Trophoblast cell (in vitro differentiated cells and primary cell): ENCODE measurements at regions not wholly inside any gene's neighbourhood (a gene's known extent, or its start where the extent isn't known, plus 50 kb on each side); places are given as distances from the start of the nearest gene placed in this dataset.
"Not testable (repeated sequence)": the region's sequence is repeated elsewhere in the genome, so short reads cannot be mapped to it uniquely, and the experiment has no call there.

Source experiments
- DNase-seq, 2 donors: peaks; one replicate each; pipeline ENCODE4 v3.0.0-alpha.2; 2016
- H2AFZ ChIP-seq: 2 replicates; pipeline ENCODE4 v1.6.1; 2013; ENCODE audit warnings: low read length, moderate library complexity, mild to moderate bottlenecking; ENCODE audit not compliant: insufficient read depth, poor library complexity
- H2AK5ac ChIP-seq: 2 replicates; pipeline ENCODE4 v1.6.1; 2013; ENCODE audit warnings: mild to moderate bottlenecking, low read length
- H2BK120ac ChIP-seq: 2 replicates; pipeline ENCODE4 v1.6.1; 2013; ENCODE audit warnings: low read length, mild to moderate bottlenecking, moderate library complexity; ENCODE audit not compliant: insufficient read depth, poor library complexity
- H2BK12ac ChIP-seq: 2 replicates; pipeline ENCODE4 v1.6.1; 2013; ENCODE audit warnings: mild to moderate bottlenecking, low read length, moderate library complexity
- H2BK5ac ChIP-seq: 2 replicates; pipeline ENCODE4 v1.6.1; 2013; ENCODE audit warnings: low read length, low read depth, moderate library complexity, mild to moderate bottlenecking; ENCODE audit not compliant: poor library complexity
- H3K14ac ChIP-seq: 2 replicates; pipeline ENCODE4 v1.6.1; 2013; ENCODE audit warnings: mild to moderate bottlenecking, low read length
- H3K18ac ChIP-seq: 2 replicates; pipeline ENCODE4 v1.6.1; 2013; ENCODE audit warnings: mild to moderate bottlenecking, low read length
- H3K23ac ChIP-seq: 2 replicates; pipeline ENCODE4 v1.6.1; 2013; ENCODE audit warnings: low read length
- H3K27ac ChIP-seq: 2 replicates; pipeline ENCODE4 v1.5.1; 2013; ENCODE audit warnings: low read depth, mild to moderate bottlenecking, inconsistent platforms, low read length, moderate library complexity
- H3K27me3 ChIP-seq: 2 replicates; pipeline ENCODE4 v1.6.1; 2013; ENCODE audit warnings: inconsistent platforms, mild to moderate bottlenecking, low read length, moderate library complexity; ENCODE audit not compliant: insufficient read depth
- H3K36me3 ChIP-seq, 2 experiments: 1 replicate in 1 of 2; 2 replicates in 1 of 2; pipeline ENCODE4 v1.6.1; 2013; ENCODE audit warnings: low read length in 2 of 2, mild to moderate bottlenecking in 2 of 2, moderate library complexity in 1 of 2; ENCODE audit not compliant: insufficient read depth in 2 of 2, control insufficient read depth in 1 of 2
- H3K4ac ChIP-seq: 2 replicates; pipeline ENCODE4 v1.6.1; 2013; ENCODE audit warnings: low read depth, mild to moderate bottlenecking, low read length, moderate library complexity
- H3K4me1 ChIP-seq, 2 experiments: 1 replicate in 1 of 2; 2 replicates in 1 of 2; pipeline ENCODE4 v1.6.1; 2013; ENCODE audit warnings: low read length in 2 of 2, mild to moderate bottlenecking in 2 of 2, moderate library complexity in 1 of 2; ENCODE audit not compliant: insufficient read depth in 2 of 2, control insufficient read depth in 1 of 2
- H3K4me2 ChIP-seq: 2 replicates; pipeline ENCODE4 v1.6.1; 2013; ENCODE audit warnings: inconsistent platforms, mild to moderate bottlenecking, low read length, moderate library complexity
- H3K4me3 ChIP-seq: 2 replicates; pipeline ENCODE4 v1.5.1; 2013; ENCODE audit warnings: mild to moderate bottlenecking, low read depth, low read length, inconsistent platforms
- H3K79me1 ChIP-seq: one replicate; pipeline ENCODE4 v1.6.1; 2013; ENCODE audit warnings: low read length
- H3K79me2 ChIP-seq: 2 replicates; pipeline ENCODE4 v1.6.1; 2013; ENCODE audit warnings: low read length, mild to moderate bottlenecking; ENCODE audit not compliant: control insufficient read depth, insufficient read depth, poor library complexity
- H3K9ac ChIP-seq: 2 replicates; pipeline ENCODE4 v1.6.1; 2013; ENCODE audit warnings: mild to moderate bottlenecking, low read length
- H3K9me3 ChIP-seq: 2 replicates; pipeline ENCODE4 v1.6.1; 2013; ENCODE audit warnings: low read depth, mild to moderate bottlenecking, control low read depth, inconsistent platforms, low read length; ENCODE audit not compliant: insufficient read depth
- H4K12ac ChIP-seq: 2 replicates; pipeline ENCODE4 v1.6.1; 2013; ENCODE audit warnings: low read depth, mild to moderate bottlenecking, low read length, moderate library complexity
- H4K8ac ChIP-seq: 2 replicates; pipeline ENCODE4 v1.6.1; 2013; ENCODE audit warnings: low read depth, mild to moderate bottlenecking, low read length, moderate library complexity
- H4K91ac ChIP-seq: one replicate; pipeline ENCODE4 v1.6.1; 2013; ENCODE audit warnings: low read depth, mild to moderate bottlenecking, low read length, moderate library complexity
- WGBS: extraction: QIAGEN DNeasy Blood & Tissue Kit; methylation state at CpG from one replicate; pipeline ENCODE4 v1.1.7; 2013; ENCODE audit warnings: missing lambda C conversion rate; ENCODE audit not compliant: insufficient read length, insufficient coverage; ENCODE audit errors: extremely low coverage; 5-methylcytosine and 5-hydroxymethylcytosine counted together

DNA sequence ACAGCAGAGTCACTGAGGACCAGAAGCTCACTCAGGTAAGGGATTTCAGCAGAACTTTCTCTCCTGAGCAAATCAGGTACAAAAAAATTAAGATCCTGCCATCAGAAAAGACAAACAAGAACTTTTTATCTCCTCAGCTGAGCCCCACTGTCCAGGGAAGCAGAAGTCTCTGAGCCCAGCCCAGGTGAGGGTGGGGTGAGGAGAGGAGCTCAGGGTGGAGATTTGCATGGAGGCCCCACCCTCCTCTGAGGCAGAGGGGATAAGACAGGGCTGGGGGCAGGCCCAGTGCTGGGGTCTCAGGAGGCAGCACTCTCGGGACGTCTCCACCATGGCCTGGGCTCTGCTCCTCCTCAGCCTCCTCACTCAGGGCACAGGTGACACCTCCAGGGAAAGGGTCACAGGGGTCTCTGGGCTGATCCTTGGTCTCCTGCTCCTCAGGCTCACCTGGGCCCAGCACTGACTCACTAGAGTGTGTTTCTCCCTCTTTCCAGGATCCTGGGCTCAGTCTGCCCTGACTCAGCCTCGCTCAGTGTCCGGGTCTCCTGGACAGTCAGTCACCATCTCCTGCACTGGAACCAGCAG lies 95.3 kb upstream of the IGLL5 start:
- not testable (repeated sequence) for H3K79me1 ChIP-seq
- no CpG with 5 or more reads among the region's 4 CpGs for WGBS

DNA sequence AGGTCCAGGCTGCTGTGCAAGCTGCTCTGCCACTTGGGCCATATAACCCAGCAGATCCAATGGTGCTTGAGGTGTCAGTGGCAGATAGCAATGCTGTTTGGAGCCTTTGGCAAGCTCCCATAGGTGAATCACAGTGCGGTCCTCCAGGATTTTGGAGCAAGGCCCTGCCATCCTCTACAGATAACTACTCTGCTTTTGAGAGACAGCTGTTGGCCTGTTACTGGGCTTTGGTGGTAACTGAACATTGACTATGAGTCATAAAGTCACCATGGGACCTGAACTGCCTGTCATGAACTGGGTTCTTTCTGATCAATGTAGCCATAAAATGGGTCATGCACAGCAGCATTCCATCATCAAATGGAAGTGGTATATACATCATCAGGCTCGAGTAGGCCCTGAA lies 92.0 kb upstream of the IGLL5 start:
- not testable (repeated sequence) for H3K27me3 ChIP-seq, H2BK12ac ChIP-seq, H3K79me1 ChIP-seq, H4K91ac ChIP-seq, H3K79me2 ChIP-seq, H3K4ac ChIP-seq, H3K36me3 ChIP-seq, H2AFZ ChIP-seq, H3K4me2 ChIP-seq, H3K18ac ChIP-seq, H3K23ac ChIP-seq, DNase-seq, H2AK5ac ChIP-seq, H3K14ac ChIP-seq, H4K8ac ChIP-seq, H3K27ac ChIP-seq, H3K4me3 ChIP-seq, H3K9me3 ChIP-seq, H2BK120ac ChIP-seq, H4K12ac ChIP-seq, H2BK5ac ChIP-seq, H3K9ac ChIP-seq
- H3K4me1 ChIP-seq: peaks cover 6 to 11% of the 10 kb centered on the region in 2 experiments
- WGBS: no CpG with 5 or more reads among the region's 2 CpGs

More for the DNA sequence above, 95.3 kb upstream of the IGLL5 start:
- not testable (repeated sequence) for H3K9ac ChIP-seq, H3K27me3 ChIP-seq, DNase-seq, H4K12ac ChIP-seq, H3K4me3 ChIP-seq, H3K27ac ChIP-seq, H2BK5ac ChIP-seq, H4K8ac ChIP-seq, H4K91ac ChIP-seq, H3K36me3 ChIP-seq, H3K9me3 ChIP-seq, H3K23ac ChIP-seq, H3K14ac ChIP-seq, H2BK12ac ChIP-seq, H2AK5ac ChIP-seq, H3K4me1 ChIP-seq, H3K79me2 ChIP-seq, H3K4ac ChIP-seq, H2BK120ac ChIP-seq, H3K18ac ChIP-seq, H3K4me2 ChIP-seq, H2AFZ ChIP-seq

DNA sequence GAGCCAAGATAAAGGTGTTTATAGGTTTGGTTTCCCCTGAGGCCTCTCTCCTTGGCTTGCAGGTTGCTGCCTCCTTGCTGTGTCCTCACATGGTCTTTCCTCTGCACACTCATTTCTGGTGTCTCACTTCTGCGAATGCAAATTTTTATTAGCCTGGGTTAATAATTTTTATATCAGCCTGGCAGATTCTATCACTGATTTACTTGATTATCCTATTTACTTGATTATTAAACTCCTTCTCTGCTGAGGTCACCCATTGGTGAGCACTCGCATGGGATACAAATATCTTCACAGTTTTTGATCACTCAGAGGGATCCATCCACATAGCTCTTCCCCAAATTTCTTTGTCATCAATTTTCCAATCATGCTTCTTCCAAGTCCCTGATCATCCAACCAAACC lies 90.9 kb upstream of the IGLL5 start:
- no peak overlapping the region for H2BK5ac ChIP-seq
- no peak overlapping the region for H3K4me2 ChIP-seq

DNA sequence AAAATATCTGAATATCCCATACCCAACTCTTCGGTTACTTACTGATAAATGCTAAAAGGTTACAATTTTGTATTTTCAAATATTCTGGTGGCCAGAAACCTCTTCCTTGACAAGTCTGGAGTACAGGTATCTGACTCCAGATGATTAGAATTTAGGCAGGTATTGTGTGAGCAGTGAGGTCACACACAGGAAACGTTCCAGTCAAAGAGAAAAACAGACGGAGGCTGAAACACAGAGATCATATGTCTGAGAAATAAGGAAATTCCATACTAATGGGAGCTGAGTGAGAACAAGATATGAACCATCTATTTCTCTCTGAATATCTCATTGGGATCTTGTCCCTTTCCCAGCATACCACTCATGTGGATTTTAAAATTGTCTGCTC lies 89.4 kb upstream of the IGLL5 start:
- Histone ChIP-seq H3K79me2 (no peaks in the 10 kb centered on the region), H2BK5ac (no peak overlapping the region), H3K4me1 (peaks cover 6 to 11% of the 10 kb centered on the region in 2 experiments), H3K79me1 (peaks cover 4% of the 10 kb centered on the region), H3K27ac (peak overlapping the region; percentile 66), H2BK120ac (no peak overlapping the region), H3K9me3 (peaks cover 2% of the 10 kb centered on the region), H4K12ac (no peak overlapping the region), H3K18ac (no peak overlapping the region), H2AFZ (no peak overlapping the region), H3K14ac (no peak overlapping the region), H3K4ac (no peak overlapping the region), H3K36me3 (no peaks in the 10 kb centered on the region), H2BK12ac (no peak overlapping the region), H3K23ac (no peak overlapping the region), H3K4me3 (no peak overlapping the region), H4K91ac (no peak overlapping the region), H4K8ac (no peak overlapping the region), H3K9ac (no peak overlapping the region), H3K27me3 (no peaks in the 10 kb centered on the region), H2AK5ac (no peak overlapping the region), H3K4me2 (no peak overlapping the region)
- DNase-seq: no peak
- no CpG with 5 or more reads among the region's 3 CpGs for WGBS

More for the DNA sequence above, 90.9 kb upstream of the IGLL5 start:
- no CpG with 5 or more reads among the region's 2 CpGs for WGBS
- H2BK12ac ChIP-seq: no peak overlapping the region
- H3K79me1 ChIP-seq: peaks cover 4% of the 10 kb centered on the region
- no peaks in the 10 kb centered on the region for H3K27me3 ChIP-seq
- no peak overlapping the region for H4K8ac ChIP-seq
- H3K79me2 ChIP-seq: no peaks in the 10 kb centered on the region
- H2AK5ac ChIP-seq: no peak overlapping the region
- H3K27ac ChIP-seq: no peak overlapping the region
- H3K9me3 ChIP-seq: peaks cover 2% of the 10 kb centered on the region
- no peak overlapping the region for H2AFZ ChIP-seq
- H3K36me3 ChIP-seq: no peaks in the 10 kb centered on the region
- no peak for DNase-seq
- H4K91ac ChIP-seq: no peak overlapping the region
- no peak overlapping the region for H3K18ac ChIP-seq
- no peak overlapping the region for H3K4me3 ChIP-seq
- H2BK120ac ChIP-seq: no peak overlapping the region
- H4K12ac ChIP-seq: no peak overlapping the region
- no peak overlapping the region for H3K14ac ChIP-seq
- no peak overlapping the region for H3K23ac ChIP-seq
- H3K9ac ChIP-seq: no peak overlapping the region
- peaks cover 6 to 11% of the 10 kb centered on the region in 2 experiments for H3K4me1 ChIP-seq
- no peak overlapping the region for H3K4ac ChIP-seq
